CMK (cell line): ENCODE measurements at regions not wholly inside any gene's neighbourhood (a gene's known extent, or its start where the extent isn't known, plus 50 kb on each side); places are given as distances from the start of the nearest gene placed in this dataset.

ENCODE experiments used
- DNase-seq: peaks from one replicate; pipeline ENCODE4 v3.0.0-alpha.2; 2010; ENCODE audit warnings: low read depth

DNA sequence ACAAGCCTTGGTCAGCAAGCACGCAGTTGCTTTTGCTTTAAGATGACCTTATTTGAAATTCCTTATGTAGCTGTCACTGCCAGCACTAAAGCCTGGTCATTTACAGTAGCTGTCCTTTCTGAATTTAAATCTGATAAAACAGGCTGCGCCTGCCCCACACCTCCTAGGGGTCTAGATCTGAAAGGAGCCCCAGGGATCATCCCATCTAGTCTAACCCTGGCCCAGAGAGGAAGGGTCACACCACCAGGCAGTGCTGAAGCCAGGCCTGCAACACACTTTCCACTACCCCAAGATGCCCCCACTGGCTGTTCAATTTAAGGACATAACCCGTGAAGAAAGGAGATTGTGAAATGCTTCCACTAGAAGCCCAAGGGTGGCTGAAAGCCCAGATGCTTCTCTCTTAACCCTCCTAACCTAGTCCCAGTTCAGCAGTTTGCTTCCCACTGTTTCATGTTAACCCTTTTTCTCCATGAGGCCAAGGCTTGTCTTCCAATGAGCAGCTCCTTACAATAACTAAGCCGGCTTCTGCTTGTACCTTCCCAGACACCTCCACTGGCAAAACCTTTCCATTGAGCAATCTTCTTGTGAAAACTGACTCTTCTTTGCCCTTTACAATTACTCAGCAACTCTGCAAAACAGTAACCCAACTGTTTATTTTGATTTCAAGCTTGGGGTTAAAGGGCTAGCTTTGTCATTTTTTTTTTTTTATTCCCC lies 198.9 kb upstream of the LPP start:
- no peak for DNase-seq

DNA sequence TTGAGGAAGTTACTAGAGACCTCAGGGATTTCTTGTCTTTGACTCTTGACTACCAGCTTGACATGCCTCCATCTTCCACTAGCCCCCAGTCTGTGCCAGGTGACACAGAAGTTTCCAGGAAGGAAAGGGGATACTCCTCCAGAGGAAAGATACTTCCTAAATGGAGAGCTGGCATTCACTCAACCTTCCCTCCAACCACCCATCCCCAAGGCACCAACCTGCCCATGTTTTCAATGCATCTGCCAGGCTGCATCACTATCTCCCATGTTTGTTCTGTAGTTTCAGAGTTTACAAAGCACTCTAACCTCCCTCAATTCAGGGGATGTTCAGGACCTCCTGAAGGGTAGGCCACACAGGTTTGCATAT lies 198.4 kb upstream of the LPP start:
- DNase-seq: no peak

DNA sequence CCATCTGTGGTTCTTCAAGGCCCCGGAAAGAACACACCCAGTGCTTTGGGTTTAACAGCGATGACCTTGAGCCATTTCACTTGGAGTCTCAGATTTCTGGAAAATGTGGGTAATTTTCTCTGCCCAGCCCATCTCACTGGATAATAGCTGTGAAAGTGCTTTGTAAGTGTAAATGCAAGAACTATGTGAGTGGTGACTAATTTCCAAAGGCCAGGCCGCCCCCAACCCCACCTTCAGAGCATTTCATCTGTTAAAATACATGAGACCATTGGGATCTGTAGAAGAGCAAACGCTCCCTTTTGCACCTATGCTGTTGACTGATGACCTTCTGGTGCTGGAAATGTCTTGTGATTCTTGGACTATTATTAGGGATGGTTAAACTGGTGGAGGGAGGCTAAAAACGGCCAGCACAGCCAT lies 196.8 kb upstream of the LPP start:
- no peak for DNase-seq

DNA sequence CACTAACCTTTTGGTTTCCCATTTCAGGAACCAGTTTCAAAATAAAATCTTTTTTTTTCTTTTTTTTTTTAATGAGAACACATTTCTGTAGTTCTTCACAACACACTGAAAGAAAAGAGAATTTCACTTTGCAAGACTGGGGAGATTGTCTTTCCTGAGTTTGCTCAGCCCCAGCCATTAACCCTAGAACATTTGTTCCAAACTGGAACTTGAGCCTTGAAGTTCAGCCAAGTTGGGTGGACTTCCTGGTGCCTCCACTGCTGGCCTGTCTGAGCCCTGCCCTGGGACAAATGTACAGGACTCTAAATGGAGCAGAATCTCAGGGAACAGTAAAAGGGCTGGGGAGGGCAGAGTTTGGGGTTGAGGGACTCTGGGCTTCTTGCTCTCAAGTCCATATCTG lies 196.4 kb upstream of the LPP start:
- no peak for DNase-seq

DNA sequence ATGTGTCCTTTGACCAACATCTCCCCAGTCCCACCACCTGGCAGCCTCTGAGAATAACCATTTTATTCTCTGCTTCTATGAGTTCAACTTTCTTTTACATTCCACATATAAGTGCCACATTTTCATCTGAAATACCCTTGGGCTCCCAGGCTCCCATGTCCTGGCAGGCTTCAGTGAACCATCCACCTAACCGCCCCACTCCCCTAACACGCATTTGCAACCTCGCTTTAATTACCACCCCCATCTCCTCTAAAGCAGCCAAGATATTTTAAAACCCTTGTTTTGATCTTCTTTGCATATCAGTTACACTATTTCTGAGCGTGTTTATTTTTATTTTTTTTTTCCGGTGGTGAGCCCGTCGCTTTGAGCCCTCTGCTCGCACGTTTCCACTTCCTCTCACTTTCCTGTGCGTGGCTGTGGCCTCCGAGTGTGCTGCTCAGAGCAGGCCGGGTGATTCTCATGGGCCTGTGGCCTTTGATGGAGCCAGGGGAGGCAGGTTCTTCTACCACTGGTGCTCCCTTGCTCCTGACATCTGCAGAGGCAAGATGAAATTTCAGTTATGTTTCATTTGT lies 195.4 kb upstream of the LPP start:
- no peak for DNase-seq

DNA sequence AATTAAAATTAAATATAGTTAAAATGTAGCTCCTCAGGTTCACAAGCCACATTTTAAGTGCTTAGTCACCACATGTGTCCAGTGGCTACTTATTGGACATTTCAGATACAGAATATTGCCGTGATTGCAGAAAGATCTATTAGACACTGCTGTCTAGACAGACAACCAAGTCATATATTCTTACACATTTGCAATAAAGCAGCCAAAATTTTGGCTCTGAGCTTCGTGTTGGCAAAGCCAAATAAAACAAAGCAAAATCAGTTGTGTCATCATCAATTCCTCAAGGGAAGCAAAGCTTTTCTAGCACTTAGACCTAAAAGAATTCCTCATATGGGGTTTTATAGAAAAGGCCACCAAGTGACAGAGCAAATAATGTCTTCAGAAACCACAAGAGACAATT lies 193.1 kb upstream of the LPP start:
- DNase-seq: no peak

DNA sequence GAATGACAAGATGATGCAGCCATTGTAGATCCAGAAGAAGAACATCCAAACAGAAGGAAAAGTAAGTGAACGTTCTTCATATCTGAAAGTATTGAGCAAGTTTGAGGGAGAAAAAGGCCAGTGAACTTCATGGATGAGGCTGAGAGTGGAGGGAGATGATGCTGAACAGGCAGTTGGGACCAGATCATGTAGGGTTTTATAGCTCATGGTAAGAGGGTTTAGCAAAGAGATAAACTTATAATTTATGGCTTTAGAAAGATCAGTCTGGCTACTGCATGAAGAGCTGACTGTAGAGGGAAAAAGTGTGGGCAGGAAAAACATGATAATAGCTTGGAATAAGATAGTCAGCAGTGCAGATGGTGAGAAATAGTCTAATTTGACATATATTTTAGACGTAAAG lies 192.6 kb upstream of the LPP start:
- DNase-seq: no peak

DNA sequence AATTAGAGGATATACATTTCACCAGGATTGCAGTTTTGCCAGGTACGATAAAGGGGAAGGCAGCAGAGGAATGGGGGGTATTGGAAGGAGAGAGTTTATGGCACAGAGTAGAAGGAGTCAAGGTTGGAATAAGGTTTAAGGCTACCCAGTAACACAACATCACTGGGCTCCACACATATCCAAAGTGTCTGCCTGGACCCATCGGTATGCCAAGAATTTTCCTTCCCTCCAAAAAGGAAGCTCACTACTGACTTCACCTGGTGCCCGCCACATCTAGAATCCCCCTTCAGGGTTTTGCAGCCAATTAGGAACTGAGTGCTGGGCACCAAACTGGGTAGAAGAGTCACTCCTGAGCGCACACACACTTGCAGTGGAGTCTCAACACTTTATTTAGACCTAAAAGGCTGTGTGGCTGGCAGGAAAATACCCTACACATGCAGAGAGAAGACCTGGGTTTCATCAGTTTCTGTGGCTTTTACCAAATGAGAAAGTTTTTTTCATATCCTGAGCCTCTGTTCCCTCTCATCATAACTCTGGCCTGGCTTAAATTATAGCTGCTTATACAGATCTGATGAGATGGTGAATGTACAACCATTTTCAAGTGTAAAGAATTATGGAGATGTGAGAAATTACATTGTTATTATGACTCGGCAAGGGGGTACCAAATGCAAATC lies 190.8 kb upstream of the LPP start:
- DNase-seq: no peak

DNA sequence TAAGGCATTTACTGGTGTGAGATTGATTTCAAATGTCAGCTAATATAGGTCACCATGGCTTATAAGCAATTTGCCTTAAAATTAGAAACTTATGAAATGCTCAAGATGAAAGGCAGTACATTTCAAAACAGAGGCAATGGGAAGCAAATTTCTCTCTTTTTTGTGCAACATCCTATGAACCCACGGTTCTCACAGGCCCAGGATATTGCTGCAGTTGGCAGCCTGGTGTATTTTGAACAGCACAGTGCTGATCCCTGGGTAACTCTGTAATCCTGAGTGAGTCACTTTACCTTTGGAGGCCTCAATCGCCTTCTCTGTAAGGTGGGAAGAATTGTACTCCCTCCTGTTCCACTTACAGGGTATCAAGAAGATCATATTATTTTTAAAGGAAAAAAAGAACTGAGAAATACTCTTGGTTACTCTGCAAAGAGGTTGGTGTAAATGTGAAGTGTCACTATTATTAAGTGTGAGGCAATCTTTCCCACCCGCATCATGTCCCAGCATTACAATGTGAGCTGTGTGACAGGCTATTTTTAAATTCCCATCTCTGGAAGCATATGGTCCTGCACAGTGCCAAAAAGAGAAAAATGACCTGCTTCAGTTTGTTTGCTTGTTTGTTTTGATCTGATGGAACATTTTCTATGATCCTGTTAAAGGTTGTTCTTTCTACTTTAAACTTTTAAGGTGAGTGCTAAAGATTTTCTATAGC lies 190.1 kb upstream of the LPP start:
- no peak for DNase-seq

DNA sequence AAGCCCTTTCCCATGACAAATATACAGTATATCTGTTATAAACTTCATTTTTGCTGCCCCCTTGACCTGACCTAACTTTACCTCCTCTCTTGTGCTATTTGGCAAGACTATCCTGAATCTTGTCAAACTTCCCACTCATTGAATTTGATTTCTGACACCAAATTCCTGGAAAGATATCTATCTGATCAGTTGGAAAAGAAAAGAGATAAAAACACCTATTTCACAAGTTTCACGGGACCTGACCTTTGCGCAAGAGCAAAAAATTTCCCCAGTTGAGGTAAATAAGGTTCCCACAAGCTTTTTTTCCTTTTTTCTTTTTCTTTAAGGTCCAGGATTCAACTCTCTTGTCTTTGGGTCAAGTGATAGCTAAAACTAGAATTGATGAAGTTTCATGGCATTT lies 189.2 kb upstream of the LPP start:
- no peak for DNase-seq

DNA sequence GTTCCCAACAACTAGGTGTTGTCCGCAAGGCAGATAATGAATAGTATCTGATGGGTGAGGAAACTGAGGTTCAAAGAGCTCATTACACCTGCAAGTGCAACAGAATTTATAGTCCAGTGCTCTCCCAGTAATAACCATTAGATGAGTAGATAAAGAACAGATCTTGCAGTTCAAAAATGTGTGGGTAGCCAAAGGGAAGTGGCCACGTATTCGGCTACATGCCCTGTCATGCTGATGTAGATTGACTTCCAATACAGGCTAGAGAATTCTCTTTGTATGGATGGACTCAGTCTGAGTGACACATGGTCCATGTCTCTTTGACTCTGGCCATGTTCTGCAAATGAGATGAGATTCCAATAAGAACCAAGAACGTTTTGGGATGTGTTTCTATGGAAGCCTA lies 187.9 kb upstream of the LPP start:
- DNase-seq: no peak

DNA sequence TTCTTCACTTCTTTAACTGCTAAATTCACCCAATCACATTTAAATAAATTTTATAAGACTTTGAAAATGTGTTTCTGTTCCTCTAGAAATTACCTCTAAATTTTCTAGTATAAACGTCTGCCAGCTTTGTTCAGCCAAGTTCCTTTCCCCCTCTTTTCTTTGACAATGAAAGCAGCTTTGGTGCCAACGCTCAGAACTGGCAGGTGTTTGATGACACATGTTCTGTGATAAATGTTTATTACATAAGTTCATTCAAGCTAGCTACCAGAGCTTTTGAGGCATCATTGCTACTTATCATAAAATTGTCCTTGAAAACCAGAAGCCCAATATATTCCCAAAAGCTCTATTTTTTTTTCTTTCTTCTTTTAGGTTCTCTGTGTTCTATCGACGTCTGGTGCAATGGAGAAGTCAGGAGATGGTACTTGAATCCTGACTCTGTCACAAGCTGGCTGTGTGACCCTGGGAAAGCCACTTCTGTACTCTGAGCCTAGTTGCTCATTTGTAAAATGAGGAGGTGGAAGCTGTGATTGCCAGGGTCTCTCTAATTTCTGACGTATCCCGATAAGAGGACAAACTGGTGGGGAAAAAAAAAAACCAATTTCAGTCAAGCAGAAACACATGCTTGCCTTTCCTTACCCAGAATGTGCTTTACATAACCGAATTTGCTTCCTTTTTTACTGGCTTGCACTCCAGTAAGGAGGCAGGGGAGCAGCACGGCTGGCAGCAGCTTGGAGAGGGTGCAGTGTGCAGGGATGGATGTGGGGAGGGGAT lies 187.1 kb upstream of the LPP start:
- DNase-seq: no peak

DNA sequence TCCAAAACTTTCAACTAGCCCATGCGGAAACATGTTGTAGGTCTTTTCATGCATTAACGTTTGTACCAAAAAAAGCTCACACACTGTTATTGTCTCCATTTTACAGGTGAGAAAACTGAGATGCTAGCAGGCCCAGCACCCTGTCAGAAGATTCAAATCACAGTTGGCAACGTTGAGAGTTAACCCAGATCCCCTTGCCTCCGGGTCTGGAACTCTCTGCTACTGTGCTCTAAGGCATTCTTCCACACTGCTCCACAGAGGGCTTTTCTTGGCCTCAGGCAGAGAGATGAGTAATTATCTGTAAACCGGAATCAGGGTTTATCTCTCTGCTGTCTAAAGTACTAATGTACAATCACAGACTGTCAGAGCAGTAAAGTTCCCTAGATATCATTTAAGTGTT lies 186.0 kb upstream of the LPP start:
- DNase-seq: no peak

DNA sequence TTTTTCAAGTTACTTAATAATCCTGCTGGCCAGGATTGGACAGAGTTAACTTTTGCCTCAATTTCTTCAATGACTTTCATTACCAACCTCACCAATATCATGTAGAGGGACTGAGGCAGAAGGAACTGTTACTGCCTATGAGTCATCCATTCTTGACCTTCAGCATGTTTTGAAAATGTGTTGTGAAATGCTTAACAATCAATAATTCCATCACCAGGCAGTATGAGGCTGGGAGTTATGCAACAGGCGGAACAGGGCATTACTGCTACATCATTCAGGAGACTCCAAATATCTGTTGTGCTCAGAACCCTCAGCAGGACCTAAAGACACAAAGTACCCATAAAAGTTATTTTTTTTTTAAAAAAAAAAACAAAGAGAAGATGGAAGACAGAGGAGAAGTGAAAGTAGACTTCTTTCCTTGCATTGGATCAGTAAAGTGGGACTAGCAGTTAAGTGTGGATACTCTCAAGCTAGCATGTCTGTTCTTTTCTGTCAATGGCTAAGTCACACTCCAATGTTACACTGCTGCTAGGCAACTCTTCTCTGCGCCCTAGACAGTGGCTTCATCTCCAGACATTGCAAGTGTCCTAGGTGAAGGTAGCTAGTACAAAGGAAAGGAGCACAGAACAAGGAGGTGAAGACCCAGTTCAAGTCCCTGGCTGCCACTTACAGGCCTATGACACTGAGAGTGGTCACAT lies 184.9 kb upstream of the LPP start:
- no peak for DNase-seq

DNA sequence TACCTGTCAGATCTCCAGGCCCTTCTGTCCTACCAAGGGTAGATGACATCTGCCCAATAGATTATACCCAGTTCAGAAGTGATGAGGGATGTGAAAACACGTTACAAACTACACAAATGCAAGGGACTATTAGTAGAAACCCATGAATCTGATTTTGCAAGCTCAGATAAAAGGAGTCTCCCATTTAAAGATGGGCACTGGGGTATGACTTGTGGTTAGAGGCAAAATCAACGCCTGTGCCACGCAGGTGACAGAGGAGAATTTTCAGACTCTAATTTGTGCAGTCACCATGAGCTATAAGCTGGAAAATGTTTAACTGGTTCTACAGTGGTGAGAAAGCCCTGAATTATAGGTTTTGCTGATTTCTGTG lies 184.4 kb upstream of the LPP start:
- no peak for DNase-seq

DNA sequence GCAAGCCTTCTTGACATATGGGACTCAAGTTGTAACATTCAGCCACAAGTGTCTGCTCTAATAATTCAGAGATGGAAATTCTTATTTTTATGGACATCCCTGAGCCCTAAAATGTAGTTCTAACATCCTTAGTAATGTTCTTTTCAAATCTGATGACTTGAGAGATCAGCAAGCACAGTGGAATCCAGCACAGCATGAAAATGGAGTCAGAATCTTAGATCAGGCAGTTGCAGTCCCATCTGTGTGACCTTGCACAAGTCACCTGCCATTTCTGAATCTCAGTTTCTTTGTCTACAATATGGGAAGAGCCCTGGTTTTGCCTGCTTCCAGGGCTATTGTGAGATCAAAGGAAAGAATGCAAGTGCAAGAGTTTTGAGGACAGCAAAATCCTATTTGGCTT lies 183.9 kb upstream of the LPP start:
- no peak for DNase-seq

DNA sequence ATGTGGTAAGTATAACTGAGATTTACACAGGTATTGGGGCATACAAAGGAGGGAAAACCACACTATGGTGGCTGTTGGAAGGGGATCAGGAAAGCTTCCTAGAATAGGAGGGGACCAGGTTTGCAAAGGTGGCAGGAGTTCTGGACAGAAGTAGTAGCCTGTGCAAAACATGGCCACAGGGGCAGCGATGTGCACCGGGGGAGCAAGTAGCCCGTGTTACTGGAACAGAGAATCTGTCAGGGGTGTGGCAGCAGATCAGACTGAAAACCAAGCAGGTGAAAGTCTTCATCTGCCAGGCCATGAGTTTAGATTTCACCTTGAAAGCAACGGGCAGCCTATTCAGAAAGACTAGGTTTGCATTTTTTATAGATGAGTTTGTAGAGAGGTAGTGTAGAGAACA lies 182.3 kb upstream of the LPP start:
- DNase-seq: no peak

DNA sequence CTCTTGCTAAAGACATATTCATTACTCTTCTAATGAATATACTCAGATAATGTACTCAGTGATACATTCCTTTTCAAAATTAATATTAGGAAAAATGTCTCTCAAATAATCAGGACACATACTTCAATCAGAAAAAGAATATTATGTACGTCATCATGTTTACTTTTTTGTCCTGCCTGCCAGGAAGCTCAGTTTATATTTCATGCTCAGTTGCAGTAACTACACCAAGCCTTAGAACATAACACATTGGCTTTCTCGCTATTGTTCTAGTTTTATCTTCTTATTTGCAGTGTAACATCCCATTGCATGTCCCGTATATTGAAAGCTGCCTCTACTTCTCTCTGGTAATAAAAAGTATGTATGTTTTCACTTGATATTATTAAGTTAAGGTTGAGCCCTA lies 181.5 kb upstream of the LPP start:
- no peak for DNase-seq

DNA sequence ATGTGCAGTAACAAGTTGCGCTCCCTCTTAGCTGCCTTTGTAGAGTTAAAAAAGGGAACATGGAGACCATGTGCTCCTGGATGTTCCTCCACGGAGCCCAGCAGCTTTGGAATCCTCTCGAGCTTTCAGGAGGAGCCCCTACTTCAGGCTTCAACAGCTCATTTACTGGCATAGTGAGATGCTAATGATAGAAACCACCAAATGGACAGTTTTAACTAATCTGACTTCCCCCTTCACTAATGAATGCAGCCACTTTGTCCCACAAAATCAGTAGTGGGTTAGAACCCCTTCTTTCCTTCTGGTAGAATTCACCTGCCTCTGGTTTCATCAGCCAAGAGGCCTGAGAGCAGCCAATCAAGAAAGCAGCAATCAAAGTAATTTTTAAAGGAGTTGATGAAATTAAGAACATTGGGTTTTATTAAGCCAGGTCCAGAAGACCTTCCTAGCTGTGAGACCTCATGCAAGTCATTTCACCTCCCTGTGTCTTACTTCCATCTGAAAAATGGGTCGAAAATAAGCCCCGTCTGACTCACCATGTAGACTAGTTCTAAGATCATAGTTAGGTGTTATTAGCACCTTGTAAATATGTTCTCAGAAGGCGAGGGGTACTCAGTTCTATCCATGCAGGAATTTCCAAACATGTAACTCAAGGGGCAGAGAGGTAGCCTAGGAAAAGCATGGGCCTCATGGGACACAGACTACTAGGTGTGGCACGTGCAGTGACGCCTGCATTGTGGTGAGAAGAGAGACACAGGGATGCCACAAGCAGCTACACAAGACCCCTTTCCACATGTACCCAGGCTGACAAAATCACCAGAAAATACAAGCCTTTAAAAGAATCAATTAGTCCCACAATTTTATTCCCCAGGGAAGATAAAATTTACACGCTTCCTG lies 179.7 kb upstream of the LPP start:
- DNase-seq: no peak

DNA sequence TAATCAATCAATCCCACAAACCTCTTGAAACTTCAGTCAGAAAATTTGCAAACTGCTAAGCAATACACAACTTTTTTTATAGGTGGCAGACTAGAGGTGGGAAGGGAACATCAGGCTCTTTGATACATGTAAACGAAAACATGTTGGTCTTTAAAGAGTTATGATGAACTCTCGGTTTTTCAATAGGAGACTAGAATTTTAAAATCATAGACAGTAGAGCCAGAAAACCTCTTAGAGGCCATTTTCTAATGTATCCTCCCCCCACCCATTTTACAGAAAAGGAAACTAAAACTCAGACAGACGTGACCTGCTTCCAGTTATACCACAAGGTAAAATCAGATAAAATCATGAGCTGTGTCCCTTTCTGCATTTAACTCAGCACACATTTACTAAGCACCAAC lies 179.1 kb upstream of the LPP start:
- no peak for DNase-seq
